ENCODE measurements at regions not wholly inside any gene's neighbourhood (a gene's known extent, or its start where the extent isn't known, plus 50 kb on each side); places are given as distances from the start of the nearest gene placed in this dataset.

- H3K36me3 Mint-ChIP-seq = no peaks in the 10 kb centered on the region
- no peak overlapping the region for H3K4me3 Mint-ChIP-seq
- ATAC-seq (no peak), DNase-seq (no peak)
- TF ChIP-seq CTCF (IDR thresholded peaks at IDR 0.05) = no peak
- no peaks in the 10 kb centered on the region for H3K27me3 Mint-ChIP-seq (ENCODE audit: low read depth in 2 of 2)
- no peak overlapping the region for H3K27ac Mint-ChIP-seq
- Histone ChIP-seq H3K4me1 (ENCODE audit: control insufficient read depth, insufficient read depth, low read length) (no peaks in the 10 kb centered on the region), H3K36me3 (ENCODE audit: control insufficient read depth, insufficient read depth, low read length) (no peaks in the 10 kb centered on the region), H3K4me3 (ENCODE audit: low read length) (no peak overlapping the region), H3K9me3 (ENCODE audit: control insufficient read depth, insufficient read depth, low read length) (no peaks in the 10 kb centered on the region), H3K27me3 (ENCODE audit: control insufficient read depth, insufficient read depth, low read length) (no peaks in the 10 kb centered on the region), H3K27ac (ENCODE audit: low read length) (no peak overlapping the region)
- H3K9me3 Mint-ChIP-seq = peaks cover 4 to 12% of the 10 kb centered on the region in 2 donors
- intact Hi-C loops (cut with micrococcal nuclease) = no loop called here
- H3K4me1 Mint-ChIP-seq = no peaks in the 10 kb centered on the region
- 47% methylated on average over 9 of the region's 9 CpGs for WGBS (ENCODE audit: insufficient coverage)
These were observed 375.6 kb upstream of the SALL1 start for GRCh38 chr16:51526621-51527020.

- no peaks in the 10 kb centered on the region for H3K36me3 Mint-ChIP-seq
- TF ChIP-seq CTCF (IDR thresholded peaks at IDR 0.05) = no peak
These were observed 373.7 kb upstream of the SALL1 start for GRCh38 chr16:51524555-51525373.

GRCh38 chr16:51524070-51524469, 373.0 kb upstream of the SALL1 start:
- no peak overlapping the region for H3K27ac Mint-ChIP-seq
- H3K27me3 ChIP-seq (ENCODE audit: control insufficient read depth, insufficient read depth, low read length) = no peaks in the 10 kb centered on the region
- DNase-seq (no peak), ATAC-seq (no peak)
- no peaks in the 10 kb centered on the region for H3K4me1 ChIP-seq (ENCODE audit: control insufficient read depth, insufficient read depth, low read length)
- no peaks in the 10 kb centered on the region for H3K9me3 ChIP-seq (ENCODE audit: control insufficient read depth, insufficient read depth, low read length)
- no peaks in the 10 kb centered on the region for H3K36me3 ChIP-seq (ENCODE audit: control insufficient read depth, insufficient read depth, low read length)
- no peak for TF ChIP-seq CTCF (IDR thresholded peaks at IDR 0.05)
- no peak overlapping the region for H3K27ac ChIP-seq (ENCODE audit: low read length)
- H3K4me3 ChIP-seq (ENCODE audit: low read length) = no peak overlapping the region
- intact Hi-C loops (cut with micrococcal nuclease) = no loop called here
- H3K27me3 Mint-ChIP-seq (ENCODE audit: low read depth in 2 of 2) = no peaks in the 10 kb centered on the region
- peaks cover 9 to 17% of the 10 kb centered on the region in 2 donors for H3K9me3 Mint-ChIP-seq
- H3K36me3 Mint-ChIP-seq = no peaks in the 10 kb centered on the region
- WGBS (ENCODE audit: insufficient coverage) = 78% methylated on average over 3 of the region's 4 CpGs
- no peak overlapping the region for H3K4me3 Mint-ChIP-seq
- H3K4me1 Mint-ChIP-seq = no peaks in the 10 kb centered on the region

More at GRCh38 chr16:51524555-51525373, 373.7 kb upstream of the SALL1 start:
- Histone ChIP-seq H3K27me3 (ENCODE audit: control insufficient read depth, insufficient read depth, low read length) (no peaks in the 10 kb centered on the region), H3K4me3 (ENCODE audit: low read length) (no peak overlapping the region), H3K27ac (ENCODE audit: low read length) (no peak overlapping the region), H3K4me1 (ENCODE audit: control insufficient read depth, insufficient read depth, low read length) (no peaks in the 10 kb centered on the region), H3K9me3 (ENCODE audit: control insufficient read depth, insufficient read depth, low read length) (no peaks in the 10 kb centered on the region), H3K36me3 (ENCODE audit: control insufficient read depth, insufficient read depth, low read length) (no peaks in the 10 kb centered on the region)
- Mint-ChIP-seq H3K4me1 (no peaks in the 10 kb centered on the region), H3K27me3 (ENCODE audit: low read depth in 2 of 2) (no peaks in the 10 kb centered on the region), H3K27ac (no peak overlapping the region), H3K9me3 (peaks cover 5 to 14% of the 10 kb centered on the region in 2 donors), H3K4me3 (no peak overlapping the region)
- intact Hi-C loops (cut with micrococcal nuclease) = no loop called here
- 51% methylated on average over 6 of the region's 6 CpGs for WGBS (ENCODE audit: insufficient coverage)
- ATAC-seq (no peak), DNase-seq (no peak)

GRCh38 chr16:51523400-51523799, 372.3 kb upstream of the SALL1 start:
- no peak for TF ChIP-seq CTCF (IDR thresholded peaks at IDR 0.05)
- Histone ChIP-seq H3K27ac (ENCODE audit: low read length) (no peak overlapping the region), H3K36me3 (ENCODE audit: control insufficient read depth, insufficient read depth, low read length) (no peaks in the 10 kb centered on the region), H3K4me1 (ENCODE audit: control insufficient read depth, insufficient read depth, low read length) (no peaks in the 10 kb centered on the region), H3K9me3 (ENCODE audit: control insufficient read depth, insufficient read depth, low read length) (no peaks in the 10 kb centered on the region), H3K4me3 (ENCODE audit: low read length) (no peak overlapping the region), H3K27me3 (ENCODE audit: control insufficient read depth, insufficient read depth, low read length) (no peaks in the 10 kb centered on the region)
- no peak for DNase-seq
- no peak for ATAC-seq
- peaks cover 9 to 17% of the 10 kb centered on the region in 2 donors for H3K9me3 Mint-ChIP-seq
- WGBS (ENCODE audit: insufficient coverage) = 76% methylated on average over 2 of the region's 3 CpGs
- intact Hi-C loops (cut with micrococcal nuclease) = no loop called here
- H3K27ac Mint-ChIP-seq = no peak overlapping the region
- H3K36me3 Mint-ChIP-seq = no peaks in the 10 kb centered on the region
- no peaks in the 10 kb centered on the region for H3K27me3 Mint-ChIP-seq (ENCODE audit: low read depth in 2 of 2)
- no peak overlapping the region for H3K4me3 Mint-ChIP-seq
- H3K4me1 Mint-ChIP-seq = no peaks in the 10 kb centered on the region
